GM19328 (cell line): ENCODE measurements at regions not wholly inside any gene's neighbourhood (a gene's known extent, or its start where the extent isn't known, plus 50 kb on each side); places are given as distances from the start of the nearest gene placed in this dataset.
"Not testable (repeated sequence)": the region's sequence is repeated elsewhere in the genome, so short reads cannot be mapped to it uniquely, and the experiment has no call there.

Experiments
- ATAC-seq: cut with Tn5 transposase; IDR thresholded peaks from one replicate; pipeline ENCODE4 v1.9.1; 2021; ENCODE audit warnings: mild to moderate bottlenecking, moderate library complexity; ENCODE audit not compliant: unreplicated experiment

DNA sequence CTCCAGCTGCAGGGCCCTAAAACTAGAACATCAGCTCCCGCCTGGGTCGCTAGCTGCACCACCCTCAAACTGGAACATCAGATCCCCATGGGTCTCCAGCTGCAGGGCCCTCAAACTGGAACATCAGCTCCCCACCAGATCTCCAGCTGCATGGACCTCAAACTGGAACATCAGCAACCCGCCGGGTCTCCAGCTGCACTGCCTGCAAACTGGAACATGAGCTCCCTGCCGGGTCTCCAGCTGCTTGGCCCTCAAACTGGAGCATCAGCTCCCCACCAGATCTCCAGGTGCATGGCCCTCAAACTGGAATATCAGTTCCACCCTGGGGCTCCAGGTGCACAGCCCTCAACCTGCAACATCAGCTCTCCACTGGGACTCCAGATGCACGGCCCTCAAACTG is 82.7 kb downstream of the TFRC start:
- ATAC-seq: not testable (repeated sequence)

- not testable (repeated sequence) for ATAC-seq
Observed at GRCh38 chr3:195996314-195996713, 85.6 kb downstream of the TFRC start.

DNA sequence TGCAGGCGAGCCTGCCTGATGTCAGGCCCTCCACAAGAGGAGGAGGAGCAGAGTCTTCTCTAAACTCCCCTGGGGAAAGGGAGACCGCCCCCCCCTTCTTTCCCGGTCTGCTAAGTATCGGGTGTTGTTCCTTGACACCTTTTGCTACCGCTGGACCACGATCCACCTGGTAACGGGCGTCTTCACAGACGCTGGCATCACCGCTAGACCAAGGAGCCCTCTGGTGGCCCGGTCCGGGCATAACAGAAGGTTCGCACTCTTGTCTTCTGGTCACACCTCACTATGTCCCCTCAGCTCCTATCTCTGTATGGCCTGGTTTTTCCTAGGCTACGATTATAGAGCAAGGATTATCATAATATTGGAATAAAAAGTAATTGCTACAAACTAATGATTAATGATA is 86.0 kb upstream of the TNK2 start:
- ATAC-seq: not testable (repeated sequence)

DNA sequence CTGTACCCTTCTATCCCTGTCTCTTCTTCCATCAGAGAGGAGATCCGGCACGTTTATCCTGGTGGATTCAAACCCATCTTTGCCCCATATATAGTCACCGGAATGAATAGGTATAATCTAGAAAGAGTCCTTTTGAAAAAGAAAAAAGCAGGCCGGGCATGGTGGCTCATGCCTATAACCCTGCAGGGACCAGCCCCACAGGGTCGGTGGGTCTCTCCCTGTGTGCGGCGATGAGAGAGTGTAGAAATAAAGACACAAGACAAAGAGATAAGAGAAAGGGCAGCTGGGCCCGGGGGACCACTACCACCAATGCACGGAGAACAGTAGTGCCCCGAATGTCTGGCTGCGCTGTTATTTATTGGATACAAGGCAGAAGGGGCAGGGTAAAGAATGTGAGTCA is 85.3 kb upstream of the TNK2 start:
- ATAC-seq: not testable (repeated sequence)

DNA sequence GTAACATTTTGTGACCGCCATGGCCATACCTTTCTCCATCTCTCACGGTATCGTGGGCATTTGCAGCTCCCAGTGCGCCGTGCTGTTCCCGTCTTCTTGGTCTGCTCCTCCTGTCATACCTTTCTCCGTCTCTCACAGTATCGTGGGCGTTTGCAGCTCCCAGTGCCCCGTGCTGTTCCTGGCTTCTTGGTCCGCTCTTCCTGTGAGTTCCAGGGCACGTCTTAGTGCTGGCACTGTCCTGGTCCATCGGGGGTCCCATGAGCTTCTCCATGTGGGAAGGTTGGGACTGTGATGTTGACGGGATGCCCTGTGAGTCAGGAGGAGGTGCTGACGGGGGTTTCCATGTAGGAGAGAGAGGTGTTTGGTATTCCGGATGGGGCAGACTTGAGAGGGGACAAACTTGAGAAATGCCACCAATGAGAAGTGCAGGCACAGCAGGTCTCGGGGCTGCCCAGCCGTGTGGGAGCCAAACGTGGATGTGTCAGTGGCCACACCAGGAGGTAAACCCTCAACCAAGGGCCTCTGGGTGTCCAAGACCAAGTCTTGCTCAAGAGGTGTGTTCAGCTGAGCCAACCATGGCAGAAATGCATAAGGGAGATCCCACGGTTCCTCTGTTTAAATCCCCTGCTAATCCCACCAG is 84.7 kb upstream of the TNK2 start:
- ATAC-seq: not testable (repeated sequence)

DNA sequence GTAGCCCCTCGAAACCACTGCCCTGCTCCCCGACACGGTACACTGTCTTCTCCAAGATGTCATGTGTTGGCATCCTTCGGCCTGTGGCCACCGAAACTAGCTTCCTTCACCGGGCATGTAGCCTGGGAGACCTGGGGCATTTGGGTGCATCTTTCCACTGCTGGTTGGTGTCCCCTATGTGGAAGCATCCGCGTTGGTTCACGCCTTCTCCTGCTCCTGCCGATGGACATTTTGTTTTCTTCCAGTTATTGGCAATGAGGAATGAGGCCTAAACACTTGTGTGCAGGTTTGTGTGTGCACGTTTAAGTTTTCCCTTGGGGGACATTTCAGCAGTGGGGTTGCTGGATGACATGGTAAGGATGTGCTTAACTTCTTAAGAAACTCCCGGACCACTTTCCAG is 83.6 kb upstream of the TNK2 start:
- ATAC-seq: not testable (repeated sequence)

GRCh38 chr3:195991243-195991642 is 82.9 kb upstream of the TNK2 start:
- ATAC-seq: not testable (repeated sequence)

DNA sequence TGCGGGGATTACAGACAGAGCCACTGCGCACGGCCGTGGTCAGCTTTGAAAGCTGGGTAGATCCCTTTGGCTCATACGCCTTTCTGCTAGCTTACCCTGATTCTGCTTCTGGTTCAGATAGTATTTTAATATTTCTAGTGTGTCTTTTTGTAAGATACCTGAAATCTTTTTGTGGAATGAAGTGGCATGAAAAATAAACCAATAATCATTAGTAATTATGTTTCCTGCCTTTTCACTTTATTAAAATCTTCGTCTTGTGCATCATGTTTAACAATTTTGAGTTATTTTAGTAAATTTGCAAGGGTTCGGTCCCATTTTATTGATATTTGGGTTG is 82.5 kb upstream of the TNK2 start:
- ATAC-seq: not testable (repeated sequence)

GRCh38 chr3:195989921-195990840 is 81.8 kb upstream of the TNK2 start:
- peak; percentile 91 for ATAC-seq

DNA sequence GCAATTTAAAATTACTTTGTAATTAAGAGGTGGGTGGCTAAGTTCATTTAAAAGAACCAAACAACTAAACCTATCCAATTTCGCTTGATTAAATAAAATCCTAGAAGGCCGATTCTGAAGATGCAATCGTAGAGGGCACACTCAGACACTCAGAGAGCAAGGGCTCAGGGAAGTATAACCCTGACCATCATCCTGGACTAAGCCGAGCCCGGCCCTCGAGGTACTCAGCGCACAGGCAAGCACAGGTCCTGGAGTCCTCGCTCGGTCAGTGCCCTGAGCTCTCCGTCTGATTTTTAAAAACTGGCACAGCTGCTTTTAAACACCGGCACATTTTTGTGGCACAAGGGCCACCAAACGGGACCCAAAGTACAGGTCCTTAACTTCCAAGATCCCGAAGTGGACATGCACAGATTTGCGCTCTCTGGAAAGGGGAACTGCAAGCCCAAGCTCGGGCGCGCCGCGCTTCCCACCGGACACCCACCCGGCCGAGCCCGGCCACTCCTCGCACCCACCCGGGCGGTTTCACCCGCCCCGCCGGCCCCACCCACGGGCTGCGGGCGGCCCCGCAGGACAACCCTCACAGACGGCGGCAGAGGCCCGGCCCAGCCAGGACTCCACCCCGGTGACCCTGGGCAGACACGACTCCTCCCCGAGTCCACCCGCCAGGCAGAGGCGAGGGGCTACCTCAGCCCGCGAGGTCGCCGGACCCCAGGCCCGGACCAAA is 81.0 kb upstream of the TNK2 start:
- ATAC-seq: peak; percentile 31

GRCh38 chr3:195988764-195989163 is 80.4 kb upstream of the TNK2 start:
- ATAC-seq: not testable (repeated sequence)

GRCh38 chr3:195987001-195987400 is 78.7 kb upstream of the TNK2 start:
- not testable (repeated sequence) for ATAC-seq

DNA sequence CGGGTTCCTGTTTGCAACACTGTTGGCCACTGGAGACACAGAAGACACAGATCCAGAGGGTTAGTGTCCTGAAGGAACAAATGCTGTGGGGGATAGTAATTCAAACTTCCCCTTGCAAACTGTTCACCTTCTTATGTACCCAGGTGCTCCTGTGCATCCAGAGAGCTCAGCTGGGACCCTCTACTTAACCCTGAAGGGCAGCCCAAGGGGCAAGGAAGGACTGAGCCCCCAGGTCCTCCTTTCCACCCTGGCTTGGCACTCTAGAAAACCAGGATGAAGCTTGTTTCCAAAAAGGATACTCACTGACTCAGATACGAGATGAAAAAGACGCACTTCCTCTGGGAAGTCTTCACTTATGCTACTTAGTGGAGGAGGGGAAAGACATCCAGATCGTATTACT is 78.2 kb upstream of the TNK2 start:
- not testable (repeated sequence) for ATAC-seq

GRCh38 chr3:195985348-195985920 is 77.1 kb upstream of the TNK2 start:
- ATAC-seq: not testable (repeated sequence)

GRCh38 chr3:195984392-195985030 is 76.2 kb upstream of the TNK2 start:
- ATAC-seq: not testable (repeated sequence)

GRCh38 chr3:195983880-195984279 is 75.5 kb upstream of the TNK2 start:
- ATAC-seq: not testable (repeated sequence)

GRCh38 chr3:195982754-195983153 is 74.4 kb upstream of the TNK2 start:
- not testable (repeated sequence) for ATAC-seq

- not testable (repeated sequence) for ATAC-seq
Observed at GRCh38 chr3:195981778-195982177, 73.4 kb upstream of the TNK2 start.

DNA sequence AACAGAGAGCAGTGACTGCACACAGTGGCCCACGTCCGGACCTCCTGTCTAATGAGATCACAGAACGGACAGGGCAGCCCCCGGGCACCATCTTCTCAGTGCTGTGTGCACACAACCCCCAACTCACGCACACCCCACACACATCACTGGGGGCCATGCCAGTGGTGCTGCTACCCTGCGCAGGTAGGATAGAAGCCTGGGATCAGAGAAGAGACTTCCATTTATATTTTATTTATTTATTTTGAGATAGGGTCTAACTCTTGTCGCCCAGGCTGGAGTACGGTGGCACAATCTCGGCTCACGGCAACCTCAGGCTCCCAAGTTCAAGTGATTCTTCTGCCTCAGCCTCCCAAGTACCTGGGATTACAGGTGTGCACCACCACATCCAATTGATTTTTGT is 71.5 kb upstream of the TNK2 start:
- not testable (repeated sequence) for ATAC-seq

DNA sequence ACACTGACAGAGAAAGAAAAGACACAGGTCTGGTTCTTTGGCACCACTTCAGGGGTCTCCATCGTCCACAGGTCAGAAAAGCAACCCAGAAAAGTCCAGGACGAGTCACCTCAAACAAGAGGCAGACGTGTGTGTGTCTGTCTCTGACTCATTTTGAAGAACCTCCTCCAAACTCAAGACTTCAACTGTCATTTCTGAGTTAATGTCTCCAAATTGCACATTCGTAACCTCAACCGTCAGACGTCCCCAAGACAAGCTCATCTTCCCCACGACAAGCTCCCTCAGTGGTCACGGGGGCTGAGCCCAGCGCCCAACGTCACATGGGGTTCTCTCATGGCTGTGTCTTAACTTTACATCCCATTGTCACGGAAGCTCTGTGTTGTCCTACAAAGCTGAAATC is 70.2 kb upstream of the TNK2 start:
- ATAC-seq: not testable (repeated sequence)

GRCh38 chr3:195976876-195977275 is 68.5 kb upstream of the TNK2 start:
- not testable (repeated sequence) for ATAC-seq
